ENCODE measurements at regions not wholly inside any gene's neighbourhood (a gene's known extent, or its start where the extent isn't known, plus 50 kb on each side); places are given as distances from the start of the nearest gene placed in this dataset.

DNA sequence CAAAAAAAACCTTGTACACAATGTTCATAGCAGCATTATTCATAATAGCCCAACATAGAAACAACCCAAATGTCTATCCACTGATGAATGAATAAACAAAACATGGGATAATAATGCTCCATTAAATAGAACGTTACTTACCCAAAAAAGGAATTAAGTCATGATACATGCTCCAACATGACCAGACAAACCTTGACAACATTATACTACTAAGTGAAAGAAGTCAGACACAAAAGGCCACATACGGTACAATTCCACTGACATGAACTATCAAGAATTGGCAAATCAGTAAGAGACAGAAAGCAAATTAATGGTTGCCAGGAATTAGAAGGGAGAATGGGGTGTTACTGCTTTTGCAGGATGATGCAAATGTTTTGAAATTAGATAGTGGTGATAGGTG lies 193.8 kb upstream of the SHISA6 start:
- TF ChIP-seq, protein P1, sequence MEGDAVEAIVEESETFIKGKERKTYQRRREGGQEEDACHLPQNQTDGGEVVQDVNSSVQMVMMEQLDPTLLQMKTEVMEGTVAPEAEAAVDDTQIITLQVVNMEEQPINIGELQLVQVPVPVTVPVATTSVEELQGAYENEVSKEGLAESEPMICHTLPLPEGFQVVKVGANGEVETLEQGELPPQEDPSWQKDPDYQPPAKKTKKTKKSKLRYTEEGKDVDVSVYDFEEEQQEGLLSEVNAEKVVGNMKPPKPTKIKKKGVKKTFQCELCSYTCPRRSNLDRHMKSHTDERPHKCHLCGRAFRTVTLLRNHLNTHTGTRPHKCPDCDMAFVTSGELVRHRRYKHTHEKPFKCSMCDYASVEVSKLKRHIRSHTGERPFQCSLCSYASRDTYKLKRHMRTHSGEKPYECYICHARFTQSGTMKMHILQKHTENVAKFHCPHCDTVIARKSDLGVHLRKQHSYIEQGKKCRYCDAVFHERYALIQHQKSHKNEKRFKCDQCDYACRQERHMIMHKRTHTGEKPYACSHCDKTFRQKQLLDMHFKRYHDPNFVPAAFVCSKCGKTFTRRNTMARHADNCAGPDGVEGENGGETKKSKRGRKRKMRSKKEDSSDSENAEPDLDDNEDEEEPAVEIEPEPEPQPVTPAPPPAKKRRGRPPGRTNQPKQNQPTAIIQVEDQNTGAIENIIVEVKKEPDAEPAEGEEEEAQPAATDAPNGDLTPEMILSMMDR (IDR thresholded peaks at IDR 0.05; ENCODE audit: low read depth, low read length, missing input control), result no peak
- no peak for TF ChIP-seq FOXA1 (IDR thresholded peaks at IDR 0.05)
